ENCODE measurements at regions not wholly inside any gene's neighbourhood (a gene's known extent, or its start where the extent isn't known, plus 50 kb on each side); places are given as distances from the start of the nearest gene placed in this dataset.
A peak's percentile ranks its signal among the peaks of the same experiment; 100 is the strongest.
"Not testable (repeated sequence)": the region's sequence is repeated elsewhere in the genome, so short reads cannot be mapped to it uniquely, and the experiment has no call there.

GRCh38 chr7:115635376-115635775 is 395.2 kb downstream of the TFEC start:
- no peaks in the 10 kb centered on the region for H3K4me1 Mint-ChIP-seq
- ChIA-PET POLR2A (no interaction called here), CTCF (no interaction called here)
- H3K27me3 Mint-ChIP-seq, result no peaks in the 10 kb centered on the region
- H3K4me3 Mint-ChIP-seq, result no peak overlapping the region
- H3K9me3 Mint-ChIP-seq (ENCODE audit: low read depth), result no peaks in the 10 kb centered on the region
- DNase-seq (no peak), ATAC-seq (no peak)
- no peaks in the 10 kb centered on the region for H3K36me3 Mint-ChIP-seq (ENCODE audit: low read depth)
- intact Hi-C loops (cut with DNase I, micrococcal nuclease), result no loop called here
- H3K27ac Mint-ChIP-seq, result no peak overlapping the region

GRCh38 chr7:115634633-115635032 is 395.9 kb downstream of the TFEC start:
- ChIA-PET CTCF (no interaction called here), POLR2A (no interaction called here)
- intact Hi-C loops (cut with DNase I, micrococcal nuclease), result no loop called here
- Mint-ChIP-seq H3K4me3 (no peak overlapping the region), H3K4me1 (no peaks in the 10 kb centered on the region), H3K27me3 (no peaks in the 10 kb centered on the region), H3K27ac (no peak overlapping the region), H3K36me3 (ENCODE audit: low read depth) (no peaks in the 10 kb centered on the region), H3K9me3 (ENCODE audit: low read depth) (no peaks in the 10 kb centered on the region)
- no peak for DNase-seq
- ATAC-seq, result no peak

- CTCF ChIA-PET, result interaction anchor here (0.6 kb wide), 1 partner anchor 128 kb away, joined by 4 read pairs; no protein-coding TSS in a partner anchor
- no peak overlapping the region for H3K4me3 Mint-ChIP-seq
- ATAC-seq (no peak), DNase-seq (no peak)
- H3K36me3 Mint-ChIP-seq (ENCODE audit: low read depth), result no peaks in the 10 kb centered on the region
- H3K4me1 Mint-ChIP-seq, result no peaks in the 10 kb centered on the region
- POLR2A ChIA-PET, result no interaction called here
- no peaks in the 10 kb centered on the region for H3K27me3 Mint-ChIP-seq
- no peaks in the 10 kb centered on the region for H3K9me3 Mint-ChIP-seq (ENCODE audit: low read depth)
- intact Hi-C loops (cut with DNase I, micrococcal nuclease), result no loop called here
- no peak overlapping the region for H3K27ac Mint-ChIP-seq
These were observed 397.9 kb downstream of the TFEC start for GRCh38 chr7:115632636-115633035.

GRCh38 chr7:115631782-115632181 is 398.8 kb downstream of the TFEC start:
- ATAC-seq (no peak), DNase-seq (no peak)
- Mint-ChIP-seq H3K27me3 (no peaks in the 10 kb centered on the region), H3K36me3 (ENCODE audit: low read depth) (no peaks in the 10 kb centered on the region), H3K9me3 (ENCODE audit: low read depth) (no peaks in the 10 kb centered on the region), H3K4me1 (no peaks in the 10 kb centered on the region), H3K4me3 (no peak overlapping the region), H3K27ac (no peak overlapping the region)
- ChIA-PET CTCF (no interaction called here), POLR2A (no interaction called here)
- intact Hi-C loops (cut with DNase I, micrococcal nuclease), result no loop called here

GRCh38 chr7:115630049-115630448 is 400.5 kb downstream of the TFEC start:
- ATAC-seq (no peak), DNase-seq (no peak)
- Mint-ChIP-seq H3K27ac (no peak overlapping the region), H3K4me1 (no peaks in the 10 kb centered on the region), H3K9me3 (ENCODE audit: low read depth) (no peaks in the 10 kb centered on the region), H3K27me3 (no peaks in the 10 kb centered on the region), H3K4me3 (no peak overlapping the region), H3K36me3 (ENCODE audit: low read depth) (no peaks in the 10 kb centered on the region)
- ChIA-PET POLR2A (no interaction called here), CTCF (no interaction called here)
- intact Hi-C loops (cut with DNase I, micrococcal nuclease), result no loop called here

GRCh38 chr7:115618676-115619075 is 411.9 kb downstream of the TFEC start:
- CTCF ChIA-PET, result no interaction called here

GRCh38 chr7:115613836-115614235 is 416.7 kb downstream of the TFEC start:
- intact Hi-C loops (cut with DNase I, micrococcal nuclease), result no loop called here
- DNase-seq (no peak), ATAC-seq (no peak)
- H3K36me3 Mint-ChIP-seq (ENCODE audit: low read depth), result no peaks in the 10 kb centered on the region
- no peak overlapping the region for H3K4me3 Mint-ChIP-seq
- peaks cover 3% of the 10 kb centered on the region for H3K27me3 Mint-ChIP-seq
- H3K9me3 Mint-ChIP-seq (ENCODE audit: low read depth), result peaks cover 1% of the 10 kb centered on the region
- CTCF ChIA-PET, result interaction anchor here (0.7 kb wide), 1 partner anchor 430 kb away, joined by 4 read pairs; no protein-coding TSS in a partner anchor
- H3K27ac Mint-ChIP-seq, result no peak overlapping the region
- POLR2A ChIA-PET, result no interaction called here
- no peaks in the 10 kb centered on the region for H3K4me1 Mint-ChIP-seq

More at GRCh38 chr7:115618676-115619075, 411.9 kb downstream of the TFEC start:
- Mint-ChIP-seq H3K4me3 (no peak overlapping the region), H3K4me1 (no peaks in the 10 kb centered on the region), H3K27me3 (no peaks in the 10 kb centered on the region), H3K36me3 (ENCODE audit: low read depth) (no peaks in the 10 kb centered on the region), H3K9me3 (ENCODE audit: low read depth) (peaks cover 1% of the 10 kb centered on the region), H3K27ac (no peak overlapping the region)
- ATAC-seq, result no peak
- POLR2A ChIA-PET, result no interaction called here
- intact Hi-C loops (cut with DNase I, micrococcal nuclease), result no loop called here
- no peak for DNase-seq

- H3K4me3 Mint-ChIP-seq, result no peak overlapping the region
- intact Hi-C loops (cut with DNase I, micrococcal nuclease), result no loop called here
- peaks cover 2% of the 10 kb centered on the region for H3K9me3 Mint-ChIP-seq (ENCODE audit: low read depth)
- H3K27ac Mint-ChIP-seq, result no peak overlapping the region
- CTCF ChIA-PET, result interaction anchor here (1.0 kb wide), 1 partner anchor 19 kb away, joined by 3 read pairs; no protein-coding TSS in a partner anchor
- no peaks in the 10 kb centered on the region for H3K36me3 Mint-ChIP-seq (ENCODE audit: low read depth)
- ATAC-seq (no peak), DNase-seq (peak; percentile 6)
- H3K27me3 Mint-ChIP-seq, result no peaks in the 10 kb centered on the region
- H3K4me1 Mint-ChIP-seq, result no peaks in the 10 kb centered on the region
- POLR2A ChIA-PET, result no interaction called here
These were observed 427.1 kb downstream of the TFEC start for GRCh38 chr7:115603416-115603815.

- CTCF ChIA-PET, result no interaction called here
- DNase-seq (no peak), ATAC-seq (no peak)
- Mint-ChIP-seq H3K27me3 (no peaks in the 10 kb centered on the region), H3K4me3 (no peak overlapping the region), H3K36me3 (ENCODE audit: low read depth) (no peaks in the 10 kb centered on the region), H3K27ac (no peak overlapping the region), H3K9me3 (ENCODE audit: low read depth) (peaks cover 11% of the 10 kb centered on the region), H3K4me1 (no peaks in the 10 kb centered on the region)
- POLR2A ChIA-PET, result no interaction called here
- intact Hi-C loops (cut with DNase I, micrococcal nuclease), result no loop called here
These were observed 430.4 kb downstream of the TFEC start for GRCh38 chr7:115600207-115600606.

GRCh38 chr7:115599184-115599583 is 431.4 kb downstream of the TFEC start:
- intact Hi-C loops (cut with DNase I, micrococcal nuclease); DNase-seq; ATAC-seq; H3K36me3 Mint-ChIP-seq (ENCODE audit: low read depth); H3K27me3 Mint-ChIP-seq; H3K4me1 Mint-ChIP-seq; H3K27ac Mint-ChIP-seq; POLR2A ChIA-PET; H3K4me3 Mint-ChIP-seq: not testable (repeated sequence)
- peaks cover 16% of the 10 kb centered on the region for H3K9me3 Mint-ChIP-seq (ENCODE audit: low read depth)
- CTCF ChIA-PET, result interaction anchor here (0.6 kb wide), 1 partner anchor 1708 kb away, joined by 3 read pairs; no protein-coding TSS in a partner anchor

GRCh38 chr7:115597220-115597619 is 433.3 kb downstream of the TFEC start:
- ATAC-seq; CTCF ChIA-PET; H3K36me3 Mint-ChIP-seq (ENCODE audit: low read depth); H3K27me3 Mint-ChIP-seq; H3K27ac Mint-ChIP-seq; POLR2A ChIA-PET; H3K4me3 Mint-ChIP-seq; H3K4me1 Mint-ChIP-seq; intact Hi-C loops (cut with DNase I, micrococcal nuclease); DNase-seq: not testable (repeated sequence)
- peaks cover 16% of the 10 kb centered on the region for H3K9me3 Mint-ChIP-seq (ENCODE audit: low read depth)

GRCh38 chr7:115593111-115593510 is 437.5 kb downstream of the TFEC start:
- H3K4me3 Mint-ChIP-seq, result no peak overlapping the region
- H3K36me3 Mint-ChIP-seq (ENCODE audit: low read depth), result no peaks in the 10 kb centered on the region

More at GRCh38 chr7:115593111-115593510, 437.5 kb downstream of the TFEC start:
- DNase-seq (no peak), ATAC-seq (no peak)
- Mint-ChIP-seq H3K27ac (no peak overlapping the region), H3K9me3 (ENCODE audit: low read depth) (peaks cover 17% of the 10 kb centered on the region), H3K4me1 (no peaks in the 10 kb centered on the region), H3K27me3 (no peaks in the 10 kb centered on the region)
- ChIA-PET POLR2A (no interaction called here), CTCF (no interaction called here)
- intact Hi-C loops (cut with DNase I, micrococcal nuclease), result no loop called here
